Nephron (organoid): ENCODE measurements at regions not wholly inside any gene's neighbourhood (a gene's known extent, or its start where the extent isn't known, plus 50 kb on each side); places are given as distances from the start of the nearest gene placed in this dataset.

ENCODE experiments used
- H3K27ac Mint-ChIP-seq, 3 experiments: 2 replicates each; pipeline ENCODE4 v1.8.0; 2020; ENCODE audit warnings: mixed read lengths in 3 of 3, mild to moderate bottlenecking in 2 of 3, moderate library complexity in 1 of 3
- H3K27me3 Mint-ChIP-seq: 2 replicates; pipeline ENCODE4 v1.8.0; 2021; ENCODE audit warnings: low read depth, mild to moderate bottlenecking, moderate library complexity, mixed read lengths
- H3K36me3 Mint-ChIP-seq: 2 replicates; pipeline ENCODE4 v1.8.0; 2020; ENCODE audit warnings: low read depth, mixed read lengths
- H3K4me1 Mint-ChIP-seq: 2 replicates; pipeline ENCODE4 v1.8.0; 2020; ENCODE audit warnings: mixed read lengths
- H3K4me3 Mint-ChIP-seq, 3 experiments: 2 replicates each; pipeline ENCODE4 v1.8.0; 2020; ENCODE audit warnings: mild to moderate bottlenecking in 3 of 3, mixed read lengths in 3 of 3, moderate library complexity in 2 of 3
- H3K9me3 Mint-ChIP-seq: 2 replicates; pipeline ENCODE4 v1.8.0; 2020; ENCODE audit warnings: mixed read lengths
- CTCF ChIP-seq, 3 experiments: fragments of 200-600 bp; sonication (generic); IDR thresholded peaks; one replicate each; pipeline ENCODE4 v1.5.0; 2021; ENCODE audit warnings: antibody characterized with exemption in 3 of 3; ENCODE audit not compliant: unreplicated experiment in 3 of 3

- Mint-ChIP-seq H3K4me1 (peaks cover 11% of the 10 kb centered on the region), H3K36me3 (no peaks in the 10 kb centered on the region), H3K27ac (no peak overlapping the region), H3K9me3 (peaks cover 8% of the 10 kb centered on the region), H3K27me3 (peaks cover 16% of the 10 kb centered on the region), H3K4me3 (no peak overlapping the region)
- TF ChIP-seq CTCF (IDR thresholded peaks at IDR 0.05; ENCODE audit: unreplicated experiment in 3 of 3): no peak
Measured at GRCh38 chr7:4438723-4439245, 243.3 kb upstream of the FOXK1 start.

- H3K27ac Mint-ChIP-seq: no peak overlapping the region
- peaks cover 14% of the 10 kb centered on the region for H3K4me1 Mint-ChIP-seq
- H3K4me3 Mint-ChIP-seq: no peak overlapping the region
- H3K36me3 Mint-ChIP-seq: no peaks in the 10 kb centered on the region
- peaks cover 7% of the 10 kb centered on the region for H3K9me3 Mint-ChIP-seq
- H3K27me3 Mint-ChIP-seq: peaks cover 13% of the 10 kb centered on the region
- TF ChIP-seq CTCF (IDR thresholded peaks at IDR 0.05; ENCODE audit: unreplicated experiment in 3 of 3): no peak
Measured at GRCh38 chr7:4439444-4439843, 242.7 kb upstream of the FOXK1 start.

GRCh38 chr7:4444106-4444505, 238.0 kb upstream of the FOXK1 start:
- no peak for TF ChIP-seq CTCF (IDR thresholded peaks at IDR 0.05; ENCODE audit: unreplicated experiment in 3 of 3)
- H3K36me3 Mint-ChIP-seq: no peaks in the 10 kb centered on the region
- H3K9me3 Mint-ChIP-seq: no peaks in the 10 kb centered on the region
- no peak overlapping the region for H3K4me3 Mint-ChIP-seq
- peak overlapping the region in 1 of 3 experiments; percentile 11 for H3K27ac Mint-ChIP-seq
- peaks cover 4% of the 10 kb centered on the region for H3K27me3 Mint-ChIP-seq
- peaks cover 13% of the 10 kb centered on the region for H3K4me1 Mint-ChIP-seq

GRCh38 chr7:4445777-4446176, 236.3 kb upstream of the FOXK1 start:
- no peak overlapping the region for H3K4me3 Mint-ChIP-seq
- TF ChIP-seq CTCF (IDR thresholded peaks at IDR 0.05; ENCODE audit: unreplicated experiment in 3 of 3): no peak
- no peaks in the 10 kb centered on the region for H3K27me3 Mint-ChIP-seq
- no peak overlapping the region for H3K27ac Mint-ChIP-seq
- H3K9me3 Mint-ChIP-seq: no peaks in the 10 kb centered on the region
- H3K4me1 Mint-ChIP-seq: peaks cover 13% of the 10 kb centered on the region
- H3K36me3 Mint-ChIP-seq: no peaks in the 10 kb centered on the region

- H3K27me3 Mint-ChIP-seq: peaks cover 4% of the 10 kb centered on the region
- no peaks in the 10 kb centered on the region for H3K9me3 Mint-ChIP-seq
- peaks cover 9% of the 10 kb centered on the region for H3K4me1 Mint-ChIP-seq
- no peak overlapping the region for H3K4me3 Mint-ChIP-seq
- no peaks in the 10 kb centered on the region for H3K36me3 Mint-ChIP-seq
- no peak overlapping the region for H3K27ac Mint-ChIP-seq
- TF ChIP-seq CTCF (IDR thresholded peaks at IDR 0.05; ENCODE audit: unreplicated experiment in 3 of 3): no peak
Measured at GRCh38 chr7:4449263-4449662, 232.8 kb upstream of the FOXK1 start.

- peaks cover 8% of the 10 kb centered on the region for H3K27me3 Mint-ChIP-seq
- no peak overlapping the region for H3K27ac Mint-ChIP-seq
- no peak overlapping the region for H3K4me3 Mint-ChIP-seq
- TF ChIP-seq CTCF (IDR thresholded peaks at IDR 0.05; ENCODE audit: unreplicated experiment in 3 of 3): no peak
- H3K9me3 Mint-ChIP-seq: no peaks in the 10 kb centered on the region
- H3K36me3 Mint-ChIP-seq: no peaks in the 10 kb centered on the region
- H3K4me1 Mint-ChIP-seq: peaks cover under 1% of the 10 kb centered on the region
Measured at GRCh38 chr7:4450483-4450882, 231.6 kb upstream of the FOXK1 start.
